ENCODE measurements at regions not wholly inside any gene's neighbourhood (a gene's known extent, or its start where the extent isn't known, plus 50 kb on each side); places are given as distances from the start of the nearest gene placed in this dataset.
"Not testable (repeated sequence)": the region's sequence is repeated elsewhere in the genome, so short reads cannot be mapped to it uniquely, and the experiment has no call there.

DNA sequence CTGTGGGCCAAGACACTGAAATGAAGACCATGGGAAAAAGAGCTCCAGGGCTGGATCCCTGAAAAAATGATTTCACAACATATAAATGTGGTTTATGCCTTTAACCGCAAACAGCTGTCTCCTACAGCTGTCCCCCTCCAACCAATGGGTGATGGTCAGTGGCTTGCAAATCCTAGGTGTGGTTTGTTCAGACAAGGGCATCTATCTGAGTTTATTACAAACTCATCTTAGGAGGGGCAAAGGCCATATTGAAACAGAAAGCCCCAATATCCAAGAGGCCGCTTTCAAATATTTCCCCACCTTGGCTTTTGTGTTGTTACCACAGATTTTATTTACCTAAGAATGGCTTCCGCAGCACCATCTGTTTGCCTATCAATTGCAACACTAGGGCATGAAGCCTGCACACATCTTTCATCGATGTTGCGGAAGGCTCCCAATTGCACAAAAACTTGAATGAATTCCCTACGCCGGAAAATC lies 503.6 kb upstream of the AMELY start:
- ATAC-seq (no peak), DNase-seq (no peak)
- H3K9me3 ChIP-seq, result no peaks in the 10 kb centered on the region
- H3K27ac ChIP-seq, result no peak overlapping the region
- TF ChIP-seq CTCF (IDR thresholded peaks at IDR 0.05), result no peak
- no peaks in the 10 kb centered on the region for H3K36me3 ChIP-seq
- no peak overlapping the region for H3K4me3 ChIP-seq
- no peaks in the 10 kb centered on the region for H3K4me1 ChIP-seq
- intact Hi-C loops (cut with DNase I), result no loop called here
- H3K27me3 ChIP-seq, result no peaks in the 10 kb centered on the region

GRCh38 chrY:7390056-7390455 lies 478.5 kb upstream of the AMELY start:
- intact Hi-C loops (cut with DNase I), result no loop called here
- Histone ChIP-seq H3K27me3 (no peaks in the 10 kb centered on the region), H3K4me3 (no peak overlapping the region), H3K4me1 (no peaks in the 10 kb centered on the region), H3K36me3 (no peaks in the 10 kb centered on the region), H3K9me3 (no peaks in the 10 kb centered on the region), H3K27ac (no peak overlapping the region)
- ATAC-seq, result no peak
- TF ChIP-seq CTCF (IDR thresholded peaks at IDR 0.05), result no peak
- DNase-seq, result no peak

DNA sequence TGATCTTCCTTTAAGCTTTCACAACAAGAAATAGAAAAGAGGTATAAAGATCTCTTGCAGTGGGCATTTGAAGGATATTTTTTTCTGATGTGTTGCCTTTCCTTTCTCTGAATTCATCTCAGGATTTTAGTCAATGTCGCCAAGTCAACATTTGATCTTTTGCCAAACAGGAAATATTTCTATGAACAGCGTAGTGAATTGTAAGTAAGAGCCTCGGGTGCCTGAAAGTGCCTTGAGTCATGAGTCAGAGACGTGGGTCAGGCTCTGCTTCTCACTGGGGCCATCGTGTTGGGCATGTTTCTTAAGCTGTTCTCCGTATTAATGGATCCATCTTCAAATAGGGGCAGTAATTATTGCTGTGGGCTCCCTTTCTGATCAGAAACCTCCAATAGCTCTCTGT lies 471.4 kb upstream of the AMELY start:
- DNase-seq (no peak), ATAC-seq (no peak)
- no peaks in the 10 kb centered on the region for H3K36me3 ChIP-seq
- intact Hi-C loops (cut with DNase I), result no loop called here
- no peak for TF ChIP-seq CTCF (IDR thresholded peaks at IDR 0.05)
- H3K4me1 ChIP-seq, result no peaks in the 10 kb centered on the region
- no peaks in the 10 kb centered on the region for H3K27me3 ChIP-seq
- no peaks in the 10 kb centered on the region for H3K9me3 ChIP-seq
- H3K4me3 ChIP-seq, result no peak overlapping the region
- no peak overlapping the region for H3K27ac ChIP-seq

DNA sequence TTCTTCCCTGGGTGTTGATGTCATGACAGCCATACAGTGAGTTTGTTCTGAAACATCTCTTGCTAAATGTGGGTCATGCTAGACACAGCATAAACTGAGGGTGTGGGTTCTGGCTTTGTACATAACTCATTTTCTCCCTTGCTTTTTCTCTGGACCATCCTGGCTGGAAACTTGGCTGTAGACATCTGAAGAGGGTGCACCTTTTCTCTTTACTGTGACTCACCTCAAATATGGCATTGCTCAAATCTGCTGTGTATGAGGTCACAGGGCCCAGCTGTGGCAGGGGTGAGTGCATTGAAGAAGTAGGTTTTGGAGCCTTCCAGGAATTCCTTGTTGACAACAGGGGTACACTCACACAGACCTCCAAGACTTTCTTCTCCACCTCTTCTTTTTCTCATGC lies 465.5 kb upstream of the AMELY start:
- intact Hi-C loops (cut with DNase I), result no loop called here
- TF ChIP-seq CTCF (IDR thresholded peaks at IDR 0.05), result no peak
- DNase-seq, result no peak
- no peak overlapping the region for H3K4me3 ChIP-seq
- H3K27me3 ChIP-seq, result no peaks in the 10 kb centered on the region
- peaks cover 19% of the 10 kb centered on the region for H3K36me3 ChIP-seq
- no peak for ATAC-seq
- no peaks in the 10 kb centered on the region for H3K9me3 ChIP-seq
- no peak overlapping the region for H3K27ac ChIP-seq
- no peaks in the 10 kb centered on the region for H3K4me1 ChIP-seq

DNA sequence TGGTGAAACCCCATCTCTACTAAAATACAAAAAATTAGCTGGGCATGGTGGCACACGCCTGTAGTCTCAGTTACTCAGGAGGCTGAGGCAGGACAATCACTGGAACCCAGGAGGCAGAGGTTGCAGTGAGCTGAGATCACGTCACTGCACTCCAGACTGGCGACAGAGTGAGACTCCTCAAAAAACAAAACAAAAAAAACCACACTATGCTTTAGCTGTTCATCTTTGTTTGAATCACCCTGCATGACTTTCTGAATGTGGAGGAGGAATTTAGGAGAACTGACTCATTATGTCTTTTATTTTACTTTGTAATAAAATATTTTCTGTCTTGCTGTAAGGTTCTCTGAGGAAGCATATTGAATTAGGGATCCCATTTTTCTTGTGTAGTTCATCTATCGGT lies 462.9 kb upstream of the AMELY start:
- H3K9me3 ChIP-seq; H3K4me1 ChIP-seq; DNase-seq; H3K27me3 ChIP-seq; H3K27ac ChIP-seq; ATAC-seq; H3K4me3 ChIP-seq; intact Hi-C loops (cut with DNase I): not testable (repeated sequence)
- peaks cover 19% of the 10 kb centered on the region for H3K36me3 ChIP-seq

DNA sequence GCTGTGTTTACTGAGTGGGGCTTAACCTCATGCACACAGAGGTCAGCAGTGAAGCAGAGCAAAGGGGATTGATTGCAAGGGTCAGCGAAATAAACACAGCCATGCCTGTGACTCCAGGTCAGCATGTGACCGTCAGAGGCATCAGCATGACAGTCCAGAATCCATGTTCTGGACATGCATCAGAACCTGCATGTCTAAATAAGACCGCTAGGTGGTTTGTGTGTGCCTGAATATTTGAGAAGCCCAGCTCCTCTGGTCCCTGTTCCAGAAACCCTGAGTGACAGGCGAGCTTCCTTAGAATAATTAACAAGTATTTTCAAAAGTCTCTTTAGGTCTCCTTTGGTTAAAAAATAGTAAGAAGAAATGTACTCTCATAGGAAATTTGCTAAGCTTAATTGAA lies 460.4 kb upstream of the AMELY start:
- H3K27me3 ChIP-seq; H3K27ac ChIP-seq; H3K9me3 ChIP-seq; DNase-seq; H3K4me3 ChIP-seq; ATAC-seq; H3K4me1 ChIP-seq; intact Hi-C loops (cut with DNase I): not testable (repeated sequence)
- peaks cover 13% of the 10 kb centered on the region for H3K36me3 ChIP-seq

DNA sequence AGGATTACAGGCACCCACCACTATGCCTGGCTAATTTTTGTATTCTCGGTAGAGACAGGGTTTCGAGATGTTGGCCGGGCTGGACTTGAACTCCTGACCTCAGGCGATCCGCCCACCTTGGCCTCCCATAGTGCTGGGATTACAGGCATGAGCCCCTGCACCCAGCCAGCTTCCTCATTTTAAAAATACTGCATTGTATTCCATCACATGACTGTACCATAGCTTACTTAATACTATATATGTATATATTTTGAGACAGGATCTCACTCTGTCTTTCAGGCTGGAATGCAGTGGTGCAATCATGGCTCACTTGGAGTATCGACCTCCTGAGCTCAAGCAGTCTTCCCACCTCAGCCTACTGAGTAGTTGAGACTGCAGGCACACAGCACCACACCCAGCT lies 459.5 kb upstream of the AMELY start:
- H3K36me3 ChIP-seq; ATAC-seq; intact Hi-C loops (cut with DNase I); DNase-seq; H3K4me3 ChIP-seq; H3K27ac ChIP-seq; H3K4me1 ChIP-seq; H3K9me3 ChIP-seq; H3K27me3 ChIP-seq: not testable (repeated sequence)
